ENCODE measurements at regions not wholly inside any gene's neighbourhood (a gene's known extent, or its start where the extent isn't known, plus 50 kb on each side); places are given as distances from the start of the nearest gene placed in this dataset.

DNA sequence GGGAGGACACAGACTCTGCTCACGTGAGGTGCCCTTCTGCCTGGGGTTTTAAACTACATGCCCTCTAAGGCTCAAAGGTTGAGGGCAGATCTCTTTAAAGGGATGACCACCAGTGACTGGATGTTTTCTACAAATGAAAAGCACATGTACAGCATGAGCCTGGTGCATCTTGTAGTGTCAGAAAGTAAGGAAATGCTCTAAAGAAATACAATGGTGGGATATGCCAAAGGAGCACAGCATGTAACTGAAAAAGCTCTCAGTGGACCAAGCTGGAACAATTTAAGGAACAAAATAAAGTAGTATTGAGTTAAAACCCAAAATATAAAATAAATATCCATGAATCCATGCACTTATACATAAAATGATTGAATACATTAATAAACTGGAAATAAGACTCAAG, 78.3 kb upstream of the SEMA6D start:
- TF ChIP-seq, protein P1, sequence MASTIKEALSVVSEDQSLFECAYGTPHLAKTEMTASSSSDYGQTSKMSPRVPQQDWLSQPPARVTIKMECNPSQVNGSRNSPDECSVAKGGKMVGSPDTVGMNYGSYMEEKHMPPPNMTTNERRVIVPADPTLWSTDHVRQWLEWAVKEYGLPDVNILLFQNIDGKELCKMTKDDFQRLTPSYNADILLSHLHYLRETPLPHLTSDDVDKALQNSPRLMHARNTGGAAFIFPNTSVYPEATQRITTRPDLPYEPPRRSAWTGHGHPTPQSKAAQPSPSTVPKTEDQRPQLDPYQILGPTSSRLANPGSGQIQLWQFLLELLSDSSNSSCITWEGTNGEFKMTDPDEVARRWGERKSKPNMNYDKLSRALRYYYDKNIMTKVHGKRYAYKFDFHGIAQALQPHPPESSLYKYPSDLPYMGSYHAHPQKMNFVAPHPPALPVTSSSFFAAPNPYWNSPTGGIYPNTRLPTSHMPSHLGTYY (CRISPR knock-in tag; IDR thresholded peaks at IDR 0.05), result no peak
- TF ChIP-seq ZNF121 (CRISPR knock-in tag; IDR thresholded peaks at IDR 0.05), result no peak
- no peak for TF ChIP-seq SP1 (CRISPR knock-in tag; conservative IDR thresholded peaks at IDR 0.05)
- no peak for TF ChIP-seq NR3C1 (CRISPR knock-in tag; conservative IDR thresholded peaks at IDR 0.05; ENCODE audit: low read depth)
- no peak for TF ChIP-seq ESRRA (CRISPR knock-in tag; IDR thresholded peaks at IDR 0.05; ENCODE audit: borderline replicate concordance)
- TF ChIP-seq, protein P2, sequence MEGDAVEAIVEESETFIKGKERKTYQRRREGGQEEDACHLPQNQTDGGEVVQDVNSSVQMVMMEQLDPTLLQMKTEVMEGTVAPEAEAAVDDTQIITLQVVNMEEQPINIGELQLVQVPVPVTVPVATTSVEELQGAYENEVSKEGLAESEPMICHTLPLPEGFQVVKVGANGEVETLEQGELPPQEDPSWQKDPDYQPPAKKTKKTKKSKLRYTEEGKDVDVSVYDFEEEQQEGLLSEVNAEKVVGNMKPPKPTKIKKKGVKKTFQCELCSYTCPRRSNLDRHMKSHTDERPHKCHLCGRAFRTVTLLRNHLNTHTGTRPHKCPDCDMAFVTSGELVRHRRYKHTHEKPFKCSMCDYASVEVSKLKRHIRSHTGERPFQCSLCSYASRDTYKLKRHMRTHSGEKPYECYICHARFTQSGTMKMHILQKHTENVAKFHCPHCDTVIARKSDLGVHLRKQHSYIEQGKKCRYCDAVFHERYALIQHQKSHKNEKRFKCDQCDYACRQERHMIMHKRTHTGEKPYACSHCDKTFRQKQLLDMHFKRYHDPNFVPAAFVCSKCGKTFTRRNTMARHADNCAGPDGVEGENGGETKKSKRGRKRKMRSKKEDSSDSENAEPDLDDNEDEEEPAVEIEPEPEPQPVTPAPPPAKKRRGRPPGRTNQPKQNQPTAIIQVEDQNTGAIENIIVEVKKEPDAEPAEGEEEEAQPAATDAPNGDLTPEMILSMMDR (IDR thresholded peaks at IDR 0.05), result no peak
- TF ChIP-seq, protein P3, sequence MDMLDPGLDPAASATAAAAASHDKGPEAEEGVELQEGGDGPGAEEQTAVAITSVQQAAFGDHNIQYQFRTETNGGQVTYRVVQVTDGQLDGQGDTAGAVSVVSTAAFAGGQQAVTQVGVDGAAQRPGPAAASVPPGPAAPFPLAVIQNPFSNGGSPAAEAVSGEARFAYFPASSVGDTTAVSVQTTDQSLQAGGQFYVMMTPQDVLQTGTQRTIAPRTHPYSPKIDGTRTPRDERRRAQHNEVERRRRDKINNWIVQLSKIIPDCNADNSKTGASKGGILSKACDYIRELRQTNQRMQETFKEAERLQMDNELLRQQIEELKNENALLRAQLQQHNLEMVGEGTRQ (CRISPR knock-in tag; IDR thresholded peaks at IDR 0.05), result no peak
- TF ChIP-seq EMX1 (CRISPR knock-in tag; IDR thresholded peaks at IDR 0.05), result no peak
- TF ChIP-seq CREB1 (CRISPR knock-in tag; IDR thresholded peaks at IDR 0.05), result no peak
- TF ChIP-seq, protein P4, sequence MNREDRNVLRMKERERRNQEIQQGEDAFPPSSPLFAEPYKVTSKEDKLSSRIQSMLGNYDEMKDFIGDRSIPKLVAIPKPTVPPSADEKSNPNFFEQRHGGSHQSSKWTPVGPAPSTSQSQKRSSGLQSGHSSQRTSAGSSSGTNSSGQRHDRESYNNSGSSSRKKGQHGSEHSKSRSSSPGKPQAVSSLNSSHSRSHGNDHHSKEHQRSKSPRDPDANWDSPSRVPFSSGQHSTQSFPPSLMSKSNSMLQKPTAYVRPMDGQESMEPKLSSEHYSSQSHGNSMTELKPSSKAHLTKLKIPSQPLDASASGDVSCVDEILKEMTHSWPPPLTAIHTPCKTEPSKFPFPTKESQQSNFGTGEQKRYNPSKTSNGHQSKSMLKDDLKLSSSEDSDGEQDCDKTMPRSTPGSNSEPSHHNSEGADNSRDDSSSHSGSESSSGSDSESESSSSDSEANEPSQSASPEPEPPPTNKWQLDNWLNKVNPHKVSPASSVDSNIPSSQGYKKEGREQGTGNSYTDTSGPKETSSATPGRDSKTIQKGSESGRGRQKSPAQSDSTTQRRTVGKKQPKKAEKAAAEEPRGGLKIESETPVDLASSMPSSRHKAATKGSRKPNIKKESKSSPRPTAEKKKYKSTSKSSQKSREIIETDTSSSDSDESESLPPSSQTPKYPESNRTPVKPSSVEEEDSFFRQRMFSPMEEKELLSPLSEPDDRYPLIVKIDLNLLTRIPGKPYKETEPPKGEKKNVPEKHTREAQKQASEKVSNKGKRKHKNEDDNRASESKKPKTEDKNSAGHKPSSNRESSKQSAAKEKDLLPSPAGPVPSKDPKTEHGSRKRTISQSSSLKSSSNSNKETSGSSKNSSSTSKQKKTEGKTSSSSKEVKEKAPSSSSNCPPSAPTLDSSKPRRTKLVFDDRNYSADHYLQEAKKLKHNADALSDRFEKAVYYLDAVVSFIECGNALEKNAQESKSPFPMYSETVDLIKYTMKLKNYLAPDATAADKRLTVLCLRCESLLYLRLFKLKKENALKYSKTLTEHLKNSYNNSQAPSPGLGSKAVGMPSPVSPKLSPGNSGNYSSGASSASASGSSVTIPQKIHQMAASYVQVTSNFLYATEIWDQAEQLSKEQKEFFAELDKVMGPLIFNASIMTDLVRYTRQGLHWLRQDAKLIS (CRISPR knock-in tag; IDR thresholded peaks at IDR 0.05; ENCODE audit: borderline replicate concordance), result no peak
- TF ChIP-seq CBFB (CRISPR knock-in tag; IDR thresholded peaks at IDR 0.05; ENCODE audit: low read depth), result no peak

Data from WTC11 (cell line).